LNCaP clone FGC (cell line): ENCODE measurements at regions not wholly inside any gene's neighbourhood (a gene's known extent, or its start where the extent isn't known, plus 50 kb on each side); places are given as distances from the start of the nearest gene placed in this dataset.
"Not testable (repeated sequence)": the region's sequence is repeated elsewhere in the genome, so short reads cannot be mapped to it uniquely, and the experiment has no call there.

ENCODE experiments used
- DNase-seq: peaks from one replicate; pipeline ENCODE4 v3.0.0-alpha.2; 2011; ENCODE audit warnings: low read depth
- H3K4me3 ChIP-seq: 2 replicates; pipeline ENCODE4 v1.5.1; 2011; ENCODE audit warnings: mild to moderate bottlenecking, low read depth, low read length, control low read depth
- TF ChIP-seq, protein P1 (sequence below): IDR thresholded peaks from 2 replicates; pipeline ENCODE4 v1.5.1; 2012; ENCODE audit warnings: mild to moderate bottlenecking; ENCODE audit not compliant: control insufficient read depth, insufficient read depth; ENCODE audit errors: extremely low read depth

DNA sequence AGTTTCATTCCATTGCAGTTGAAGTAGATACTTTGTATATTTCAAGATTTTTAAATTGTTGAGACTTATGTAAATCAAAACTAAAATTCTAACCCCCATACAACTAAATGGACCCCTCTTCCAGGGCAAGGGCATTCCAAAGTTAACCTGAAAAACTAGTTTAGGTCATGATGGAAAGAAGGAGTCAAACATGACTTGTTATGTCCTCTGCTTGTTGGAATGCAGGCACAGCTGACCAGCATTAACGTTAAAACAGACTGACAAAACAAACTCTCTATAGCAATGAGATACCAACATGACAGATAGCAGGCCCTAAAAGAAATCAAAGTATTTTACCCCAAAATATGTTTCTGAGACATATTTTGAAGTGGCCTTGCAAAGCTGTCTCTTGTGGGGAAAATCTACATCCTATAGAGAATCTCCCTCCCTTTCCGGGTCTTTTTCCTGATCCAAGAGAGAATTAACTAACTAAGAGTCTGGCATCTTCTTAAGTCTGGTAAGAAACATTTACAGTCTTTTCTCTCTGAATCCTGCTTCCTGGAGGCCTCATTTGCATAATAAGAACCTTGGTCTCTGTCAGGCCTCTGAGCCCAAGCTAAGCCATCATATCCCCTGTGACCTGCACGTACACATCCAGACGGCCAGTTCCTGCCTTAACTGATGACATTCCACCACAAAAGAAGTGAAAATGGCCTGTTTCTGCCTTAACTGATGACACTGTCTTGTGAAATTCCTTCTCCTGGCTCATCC is 124.3 kb upstream of the ATXN1 start:
- H3K4me3 ChIP-seq = no peak overlapping the region
- TF ChIP-seq, protein P1, sequence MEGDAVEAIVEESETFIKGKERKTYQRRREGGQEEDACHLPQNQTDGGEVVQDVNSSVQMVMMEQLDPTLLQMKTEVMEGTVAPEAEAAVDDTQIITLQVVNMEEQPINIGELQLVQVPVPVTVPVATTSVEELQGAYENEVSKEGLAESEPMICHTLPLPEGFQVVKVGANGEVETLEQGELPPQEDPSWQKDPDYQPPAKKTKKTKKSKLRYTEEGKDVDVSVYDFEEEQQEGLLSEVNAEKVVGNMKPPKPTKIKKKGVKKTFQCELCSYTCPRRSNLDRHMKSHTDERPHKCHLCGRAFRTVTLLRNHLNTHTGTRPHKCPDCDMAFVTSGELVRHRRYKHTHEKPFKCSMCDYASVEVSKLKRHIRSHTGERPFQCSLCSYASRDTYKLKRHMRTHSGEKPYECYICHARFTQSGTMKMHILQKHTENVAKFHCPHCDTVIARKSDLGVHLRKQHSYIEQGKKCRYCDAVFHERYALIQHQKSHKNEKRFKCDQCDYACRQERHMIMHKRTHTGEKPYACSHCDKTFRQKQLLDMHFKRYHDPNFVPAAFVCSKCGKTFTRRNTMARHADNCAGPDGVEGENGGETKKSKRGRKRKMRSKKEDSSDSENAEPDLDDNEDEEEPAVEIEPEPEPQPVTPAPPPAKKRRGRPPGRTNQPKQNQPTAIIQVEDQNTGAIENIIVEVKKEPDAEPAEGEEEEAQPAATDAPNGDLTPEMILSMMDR = no peak

DNA sequence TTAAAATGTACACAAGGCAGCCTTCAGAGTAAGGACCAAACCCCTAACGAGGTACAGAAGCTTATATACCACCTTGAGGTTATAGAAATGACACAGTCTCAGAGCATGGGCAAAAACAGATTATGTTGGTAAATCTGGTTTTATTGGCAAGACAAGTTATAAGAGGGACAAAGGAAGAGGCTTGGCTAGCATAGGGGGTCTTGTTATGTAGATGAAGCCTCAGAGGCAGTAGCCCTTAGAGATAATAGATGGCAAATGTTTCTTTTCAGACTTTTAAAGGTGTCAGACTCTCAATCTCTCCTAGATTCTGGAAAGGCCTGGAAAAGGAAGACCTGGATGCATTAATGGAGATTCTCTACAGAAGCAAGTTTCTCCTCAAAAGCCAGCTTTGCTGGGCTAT is 123.3 kb upstream of the ATXN1 start:
- no peak for DNase-seq
- H3K4me3 ChIP-seq = no peak overlapping the region

More for the DNA sequence above, 124.3 kb upstream of the ATXN1 start:
- DNase-seq = no peak

DNA sequence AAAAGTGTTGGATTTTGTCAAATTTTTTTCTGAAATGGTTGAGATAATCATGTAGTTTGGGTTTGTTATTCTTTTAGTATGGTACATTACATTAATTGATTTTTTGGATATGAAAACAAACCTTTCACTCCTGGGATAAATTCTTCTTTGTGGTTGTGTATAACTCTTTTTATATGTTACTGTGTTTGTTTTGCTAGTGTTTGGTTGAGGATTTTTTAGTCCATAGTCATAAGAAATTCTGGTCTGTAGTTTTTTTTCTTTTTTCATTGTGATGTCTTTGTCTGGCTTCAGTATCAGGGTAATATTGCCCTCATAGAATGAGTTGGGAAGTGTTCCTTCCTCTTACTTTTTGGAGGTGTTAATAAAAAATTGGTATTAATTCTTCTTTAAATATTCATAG is 122.2 kb upstream of the ATXN1 start:
- no peak overlapping the region for H3K4me3 ChIP-seq
- TF ChIP-seq, protein P1 = no peak
- DNase-seq = no peak

More for the DNA sequence above, 123.3 kb upstream of the ATXN1 start:
- TF ChIP-seq, protein P1 = no peak

DNA sequence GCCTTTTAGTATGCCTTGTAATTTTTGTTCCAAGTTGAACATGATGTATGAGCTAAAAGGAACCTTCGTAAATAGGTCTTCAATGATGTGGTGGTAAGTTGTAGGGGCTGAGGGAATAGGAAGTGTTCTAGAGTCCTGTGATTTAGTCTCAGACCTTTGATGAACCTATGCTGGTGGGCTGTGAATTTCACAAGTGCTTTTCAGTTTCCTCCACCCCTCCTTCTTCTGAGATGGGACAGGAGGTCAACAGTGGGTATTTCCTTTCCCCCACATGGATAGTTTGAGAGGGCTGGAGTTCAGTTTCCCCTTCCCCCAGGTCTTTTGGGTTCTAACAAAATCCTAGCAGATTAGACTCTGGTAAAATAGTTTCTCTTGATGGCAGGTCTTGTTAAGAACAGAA is 121.0 kb upstream of the ATXN1 start:
- no peak for DNase-seq
- H3K4me3 ChIP-seq = no peak overlapping the region
- TF ChIP-seq, protein P1 = no peak

DNA sequence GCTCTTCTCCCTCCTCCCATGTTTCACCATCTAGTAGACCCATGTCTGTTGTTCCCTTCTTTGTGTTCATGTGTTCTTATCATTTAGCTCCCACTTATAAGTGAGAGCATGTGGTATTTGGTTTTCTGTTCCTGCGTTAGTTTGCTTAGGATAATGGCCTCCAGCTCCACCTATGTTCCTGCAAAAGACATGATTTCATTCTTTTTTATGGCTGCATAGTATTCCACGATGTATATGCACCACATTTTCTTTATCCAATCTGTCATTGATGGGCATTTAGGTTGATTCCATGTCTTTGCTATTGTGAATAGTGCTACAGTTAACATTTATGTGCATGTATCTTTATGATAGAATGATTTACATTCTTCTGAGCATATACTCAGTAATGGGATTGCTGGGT is 115.6 kb upstream of the ATXN1 start:
- H3K4me3 ChIP-seq, DNase-seq: not testable (repeated sequence)

DNA sequence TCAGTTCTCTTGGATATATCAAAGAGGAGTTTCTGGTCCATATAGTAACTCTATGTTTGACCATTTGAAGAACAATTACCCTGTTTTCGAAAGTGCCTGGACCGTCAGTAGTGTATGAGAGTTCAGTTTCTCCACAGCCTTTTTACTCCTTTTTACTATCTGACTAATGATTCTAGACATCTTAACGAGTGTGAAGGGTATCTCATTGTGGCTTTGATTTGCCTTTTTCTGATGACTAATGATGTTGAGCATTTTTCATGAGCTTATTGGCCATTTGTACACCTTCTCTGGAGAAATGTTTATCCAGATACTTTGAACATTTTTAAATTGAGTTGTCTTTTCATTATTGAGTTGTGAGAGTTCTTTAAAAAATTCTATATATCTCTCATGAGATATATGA is 114.9 kb upstream of the ATXN1 start:
- no peak overlapping the region for H3K4me3 ChIP-seq
- TF ChIP-seq, protein P1 = no peak
- DNase-seq = no peak

DNA sequence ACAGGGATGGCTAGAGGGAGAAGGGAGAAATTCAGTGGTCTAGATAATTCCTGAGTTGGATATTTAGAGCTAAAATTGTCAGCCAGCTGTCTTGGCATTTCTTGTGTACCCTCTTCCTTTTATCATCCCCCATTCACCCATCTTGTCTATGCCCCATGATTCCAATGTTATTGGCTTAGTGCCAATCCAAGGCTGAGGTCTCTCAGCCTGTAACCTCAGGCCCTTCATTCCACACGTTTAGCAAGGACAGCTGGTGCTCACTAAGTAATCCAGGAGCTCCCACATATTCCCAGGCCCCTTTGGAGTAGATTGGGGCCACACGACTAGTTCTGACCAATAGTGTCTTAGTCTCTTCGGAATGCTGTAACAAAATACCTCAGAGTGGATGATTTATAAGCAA is 112.4 kb upstream of the ATXN1 start:
- TF ChIP-seq, protein P1 = no peak
- no peak for DNase-seq
- no peak overlapping the region for H3K4me3 ChIP-seq
